Uterus (tissue), 2 donors: ENCODE measurements at regions not wholly inside any gene's neighbourhood (a gene's known extent, or its start where the extent isn't known, plus 50 kb on each side); places are given as distances from the start of the nearest gene placed in this dataset.

ENCODE experiments used
- CTCF ChIP-seq, 4 experiments: fragments of 200-600 bp in 2 of 4; fragments of 450-650 bp in 2 of 4; sonication (generic) in 2 of 4; IDR thresholded peaks; one replicate each; pipeline ENCODE4 v1.5.1; 2016 to 2019; ENCODE audit warnings: antibody characterized with exemption in 4 of 4, mild to moderate bottlenecking in 2 of 4, moderate library complexity in 1 of 4
- POLR2A ChIP-seq, 2 donors: fragments of 450-650 bp; IDR thresholded peaks; one replicate each; pipeline ENCODE4 v1.6.1; 2016; ENCODE audit warnings: antibody characterized with exemption in 2 of 2, mild to moderate bottlenecking in 1 of 2, moderate library complexity in 1 of 2

GRCh38 chr20:39269493-39270217 is 307.5 kb downstream of the DHX35 start:
- TF ChIP-seq POLR2A (IDR thresholded peaks at IDR 0.05) (no peak), CTCF (IDR thresholded peaks at IDR 0.05) (no peak)
